Kidney epithelial cell (primary cell): ENCODE measurements at regions not wholly inside any gene's neighbourhood (a gene's known extent, or its start where the extent isn't known, plus 50 kb on each side); places are given as distances from the start of the nearest gene placed in this dataset.

Experiments
- DNase-seq: peaks from one replicate; pipeline ENCODE4 v3.0.0-alpha.2; 2010; ENCODE audit warnings: low read depth
- H3K27me3 ChIP-seq: 2 replicates; pipeline ENCODE4 v1.6.0; 2011; ENCODE audit warnings: low read length; ENCODE audit not compliant: control insufficient read depth, insufficient read depth
- H3K36me3 ChIP-seq: 2 replicates; pipeline ENCODE4 v1.5.1; 2011; ENCODE audit warnings: low read length; ENCODE audit not compliant: control insufficient read depth, insufficient read depth
- H3K4me3 ChIP-seq: 2 replicates; pipeline ENCODE4 v1.5.1; 2011; ENCODE audit warnings: low read depth, mild to moderate bottlenecking, control low read depth, low read length
- TF ChIP-seq, protein P1 (sequence below): IDR thresholded peaks from 2 replicates; pipeline ENCODE4 v1.5.1; 2011; ENCODE audit warnings: mild to moderate bottlenecking, moderate library complexity, low read length, control low read depth, inconsistent platforms; ENCODE audit not compliant: insufficient read depth, poor library complexity, severe bottlenecking

DNA sequence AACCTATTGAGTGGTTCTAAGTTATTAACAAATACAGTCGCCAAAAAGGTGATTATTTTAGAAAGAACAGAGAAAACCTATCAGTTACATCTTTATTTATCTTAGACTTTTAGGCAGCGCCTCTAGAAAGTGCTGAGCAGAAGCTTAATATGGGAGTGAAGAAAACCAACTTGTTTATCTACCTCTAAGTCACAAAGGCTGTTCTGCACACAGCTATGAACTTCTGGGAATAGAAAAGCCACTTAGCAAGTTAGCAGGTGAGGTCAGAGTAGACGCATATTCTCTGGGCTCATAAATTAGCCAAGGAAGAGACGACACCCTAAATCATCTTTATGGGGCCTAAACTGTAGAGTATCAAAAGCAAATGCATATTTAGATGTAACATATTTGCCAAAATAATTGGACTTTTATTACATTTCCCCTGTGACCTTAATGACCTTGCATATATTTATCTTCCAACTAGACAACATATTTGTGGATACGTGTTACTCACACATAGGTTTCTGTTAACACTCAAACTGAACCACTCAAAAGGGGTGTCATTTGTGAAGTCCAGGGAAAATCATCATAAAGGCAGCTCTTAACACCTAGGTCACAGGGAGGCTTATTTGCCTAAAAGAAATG lies 267.1 kb downstream of the ADGB start:
- no peak overlapping the region for H3K4me3 ChIP-seq
- TF ChIP-seq, protein P1, sequence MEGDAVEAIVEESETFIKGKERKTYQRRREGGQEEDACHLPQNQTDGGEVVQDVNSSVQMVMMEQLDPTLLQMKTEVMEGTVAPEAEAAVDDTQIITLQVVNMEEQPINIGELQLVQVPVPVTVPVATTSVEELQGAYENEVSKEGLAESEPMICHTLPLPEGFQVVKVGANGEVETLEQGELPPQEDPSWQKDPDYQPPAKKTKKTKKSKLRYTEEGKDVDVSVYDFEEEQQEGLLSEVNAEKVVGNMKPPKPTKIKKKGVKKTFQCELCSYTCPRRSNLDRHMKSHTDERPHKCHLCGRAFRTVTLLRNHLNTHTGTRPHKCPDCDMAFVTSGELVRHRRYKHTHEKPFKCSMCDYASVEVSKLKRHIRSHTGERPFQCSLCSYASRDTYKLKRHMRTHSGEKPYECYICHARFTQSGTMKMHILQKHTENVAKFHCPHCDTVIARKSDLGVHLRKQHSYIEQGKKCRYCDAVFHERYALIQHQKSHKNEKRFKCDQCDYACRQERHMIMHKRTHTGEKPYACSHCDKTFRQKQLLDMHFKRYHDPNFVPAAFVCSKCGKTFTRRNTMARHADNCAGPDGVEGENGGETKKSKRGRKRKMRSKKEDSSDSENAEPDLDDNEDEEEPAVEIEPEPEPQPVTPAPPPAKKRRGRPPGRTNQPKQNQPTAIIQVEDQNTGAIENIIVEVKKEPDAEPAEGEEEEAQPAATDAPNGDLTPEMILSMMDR = no peak
- no peak for DNase-seq
- H3K36me3 ChIP-seq = no peaks in the 10 kb centered on the region
- no peaks in the 10 kb centered on the region for H3K27me3 ChIP-seq

GRCh38 chr6:146866731-146867414 lies 268.1 kb downstream of the ADGB start:
- no peaks in the 10 kb centered on the region for H3K27me3 ChIP-seq
- TF ChIP-seq, protein P1 = no peak
- no peak overlapping the region for H3K4me3 ChIP-seq
- DNase-seq = no peak
- no peaks in the 10 kb centered on the region for H3K36me3 ChIP-seq

DNA sequence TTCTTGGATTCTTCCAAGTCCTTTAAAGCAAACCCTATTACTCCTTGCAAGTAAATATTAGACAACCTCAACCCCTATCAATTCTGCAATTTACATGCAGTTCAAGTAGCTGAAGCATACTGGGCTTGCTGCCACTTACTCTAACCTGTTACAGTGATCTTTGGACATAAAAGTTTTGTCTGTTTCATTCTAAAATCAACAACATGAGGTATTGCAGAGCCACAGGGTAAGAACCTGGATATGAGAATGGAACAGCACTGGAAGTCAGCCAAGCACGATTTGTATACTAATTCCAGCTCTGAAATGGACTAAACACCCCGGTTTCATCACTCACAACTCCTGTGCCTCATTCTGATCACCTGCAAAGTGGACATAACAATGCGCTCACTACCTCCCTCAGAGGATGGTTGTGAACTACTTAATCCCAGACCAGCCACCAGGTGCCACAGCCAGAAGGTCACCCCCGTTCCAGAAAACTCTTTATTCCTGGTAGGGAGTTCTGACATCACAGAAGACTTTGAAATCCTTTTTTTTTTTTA lies 270.0 kb downstream of the ADGB start:
- TF ChIP-seq, protein P1 = no peak
- Histone ChIP-seq H3K27me3 (no peaks in the 10 kb centered on the region), H3K4me3 (no peak overlapping the region), H3K36me3 (no peaks in the 10 kb centered on the region)
- no peak for DNase-seq

DNA sequence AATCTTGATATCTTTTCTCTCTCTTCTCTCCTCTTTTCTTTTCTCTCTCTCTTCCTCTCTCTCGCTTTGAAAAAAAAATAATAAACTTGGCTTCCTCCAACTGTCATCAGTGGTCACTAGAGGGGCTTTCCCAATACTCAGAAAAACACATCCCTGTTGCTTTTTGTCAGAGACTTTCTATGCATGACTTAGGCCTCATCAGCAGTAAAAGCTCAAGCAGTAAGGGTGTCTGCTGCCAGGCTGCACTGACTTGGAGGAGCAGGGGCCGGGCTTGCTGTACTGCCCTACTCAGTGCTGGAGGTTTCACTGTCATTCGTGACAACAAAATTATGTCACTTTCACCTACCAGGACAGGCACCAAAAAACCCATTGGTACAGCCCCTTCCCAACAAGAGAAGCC lies 272.0 kb downstream of the ADGB start:
- Histone ChIP-seq H3K4me3 (no peak overlapping the region), H3K36me3 (no peaks in the 10 kb centered on the region), H3K27me3 (no peaks in the 10 kb centered on the region)
- no peak for DNase-seq
- TF ChIP-seq, protein P1 = no peak

DNA sequence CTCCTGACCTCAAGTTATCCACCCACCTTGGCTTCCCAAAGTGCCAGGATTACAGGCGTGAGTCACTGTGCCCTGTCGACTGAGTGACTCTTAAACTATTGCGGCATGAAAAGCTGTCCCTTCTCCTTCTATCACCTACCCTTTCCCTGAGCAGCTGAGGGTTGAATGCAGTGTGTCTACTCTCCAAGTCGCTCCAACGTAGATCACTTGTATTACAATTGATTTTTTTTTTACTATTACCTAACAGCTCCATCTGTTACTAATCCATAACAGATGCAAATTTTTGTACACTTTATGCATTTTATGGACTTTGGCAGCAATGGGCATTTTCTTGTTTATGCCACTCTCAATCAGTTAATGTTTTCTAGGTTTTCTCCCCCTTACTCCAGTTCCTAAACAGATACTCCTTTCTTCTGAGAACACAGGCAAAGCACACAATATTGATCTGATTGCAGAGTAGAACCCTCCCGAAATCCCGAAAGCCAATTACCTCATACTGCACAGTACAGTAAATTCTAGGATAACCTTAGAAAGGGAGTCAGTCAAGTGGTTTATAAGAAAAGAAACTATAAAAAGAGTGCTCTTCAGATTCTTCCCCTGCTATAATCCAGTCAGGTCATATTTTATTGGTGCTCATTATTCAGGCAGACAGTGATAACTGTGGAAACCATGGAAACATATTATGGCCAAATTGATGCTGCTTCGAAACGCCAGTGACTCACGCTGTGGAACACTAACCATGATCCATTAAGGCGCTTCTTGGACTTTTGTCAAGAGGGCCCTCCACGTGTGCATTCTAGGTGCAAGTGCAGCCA lies 273.0 kb downstream of the ADGB start:
- H3K27me3 ChIP-seq = no peaks in the 10 kb centered on the region
- no peak for DNase-seq
- H3K4me3 ChIP-seq = no peak overlapping the region
- no peaks in the 10 kb centered on the region for H3K36me3 ChIP-seq
- TF ChIP-seq, protein P1 = no peak
